ENCODE measurements at regions not wholly inside any gene's neighbourhood (a gene's known extent, or its start where the extent isn't known, plus 50 kb on each side); places are given as distances from the start of the nearest gene placed in this dataset.

DNA sequence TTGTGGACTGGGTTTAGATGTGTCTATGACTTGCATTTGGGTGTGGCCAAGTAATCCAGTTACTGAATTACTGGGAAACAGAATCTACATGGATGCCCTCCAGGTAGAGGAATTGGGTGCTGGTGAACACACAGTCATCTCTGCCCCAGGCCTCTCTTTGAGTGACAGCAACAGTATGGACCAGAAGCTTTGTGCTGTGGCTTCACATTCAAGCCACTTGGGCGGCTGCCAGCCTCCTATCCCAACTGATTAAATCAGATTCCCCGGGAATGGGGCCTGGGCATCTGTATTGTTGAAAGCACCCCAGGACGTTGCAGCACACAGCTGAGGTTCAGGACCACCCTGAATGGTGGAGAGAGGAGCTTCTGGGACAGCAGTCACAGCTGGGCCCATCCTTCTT lies 144.6 kb downstream of the DHX35 start:
- ATAC-seq (ENCODE audit: poor library complexity) = no peak
- Histone ChIP-seq H3K27me3 (ENCODE audit: control insufficient read depth in 1 of 2, insufficient read depth in 2 of 2, low read length in 2 of 2) (peaks cover 9 to 21% of the 10 kb centered on the region in 2 experiments), H3K9me3 (ENCODE audit: control insufficient read depth in 1 of 2, insufficient read depth in 1 of 2, low read length in 2 of 2) (no peaks in the 10 kb centered on the region), H3K4me3 (ENCODE audit: low read length) (no peak overlapping the region), H3K27ac (ENCODE audit: low read depth in 1 of 2, low read length in 2 of 2) (no peak overlapping the region), H3K36me3 (ENCODE audit: insufficient read depth, low read length) (no peaks in the 10 kb centered on the region), H3K4me1 (ENCODE audit: insufficient read depth, low read length) (no peaks in the 10 kb centered on the region)
- H3K9me3 Mint-ChIP-seq = peaks cover 6% of the 10 kb centered on the region
- POLR2A ChIA-PET = no interaction called here
- no peak for DNase-seq
- H3K27ac Mint-ChIP-seq = no peak overlapping the region
- TF ChIP-seq, protein P1, sequence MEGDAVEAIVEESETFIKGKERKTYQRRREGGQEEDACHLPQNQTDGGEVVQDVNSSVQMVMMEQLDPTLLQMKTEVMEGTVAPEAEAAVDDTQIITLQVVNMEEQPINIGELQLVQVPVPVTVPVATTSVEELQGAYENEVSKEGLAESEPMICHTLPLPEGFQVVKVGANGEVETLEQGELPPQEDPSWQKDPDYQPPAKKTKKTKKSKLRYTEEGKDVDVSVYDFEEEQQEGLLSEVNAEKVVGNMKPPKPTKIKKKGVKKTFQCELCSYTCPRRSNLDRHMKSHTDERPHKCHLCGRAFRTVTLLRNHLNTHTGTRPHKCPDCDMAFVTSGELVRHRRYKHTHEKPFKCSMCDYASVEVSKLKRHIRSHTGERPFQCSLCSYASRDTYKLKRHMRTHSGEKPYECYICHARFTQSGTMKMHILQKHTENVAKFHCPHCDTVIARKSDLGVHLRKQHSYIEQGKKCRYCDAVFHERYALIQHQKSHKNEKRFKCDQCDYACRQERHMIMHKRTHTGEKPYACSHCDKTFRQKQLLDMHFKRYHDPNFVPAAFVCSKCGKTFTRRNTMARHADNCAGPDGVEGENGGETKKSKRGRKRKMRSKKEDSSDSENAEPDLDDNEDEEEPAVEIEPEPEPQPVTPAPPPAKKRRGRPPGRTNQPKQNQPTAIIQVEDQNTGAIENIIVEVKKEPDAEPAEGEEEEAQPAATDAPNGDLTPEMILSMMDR (IDR thresholded peaks at IDR 0.05) = no peak
- H3K4me1 Mint-ChIP-seq (ENCODE audit: low read depth) = no peaks in the 10 kb centered on the region
- H3K27me3 Mint-ChIP-seq = peaks cover 69% of the 10 kb centered on the region
- intact Hi-C loops (cut with DNase I, micrococcal nuclease) = no loop called here
- no peaks in the 10 kb centered on the region for H3K36me3 Mint-ChIP-seq (ENCODE audit: low read depth)
- CTCF ChIA-PET = no interaction called here
- no peak overlapping the region for H3K4me3 Mint-ChIP-seq

DNA sequence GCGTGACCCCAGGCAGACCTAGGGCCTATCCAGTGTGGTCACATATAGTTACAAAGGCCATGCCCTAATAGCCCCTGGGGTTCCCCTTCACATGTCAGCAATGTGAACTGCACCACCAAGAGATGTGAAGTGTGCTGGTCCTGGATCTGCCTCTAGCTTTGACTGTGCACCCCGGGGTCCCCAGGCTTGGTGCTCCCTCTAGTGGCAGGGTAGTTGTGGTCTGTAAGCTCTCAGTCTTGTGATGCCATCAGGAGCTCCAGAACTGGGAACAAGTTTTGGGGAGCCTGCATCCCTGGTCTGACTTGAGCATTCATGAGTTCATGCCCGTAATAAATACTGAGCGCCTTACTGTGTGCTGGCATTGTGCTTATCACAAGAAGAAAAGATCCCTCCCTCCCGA lies 143.4 kb downstream of the DHX35 start:
- no peak for ATAC-seq (ENCODE audit: poor library complexity)
- peaks cover 6% of the 10 kb centered on the region for H3K9me3 Mint-ChIP-seq
- no peaks in the 10 kb centered on the region for H3K36me3 Mint-ChIP-seq (ENCODE audit: low read depth)
- POLR2A ChIA-PET = no interaction called here
- H3K4me1 ChIP-seq (ENCODE audit: insufficient read depth, low read length) = no peaks in the 10 kb centered on the region
- H3K9me3 ChIP-seq (ENCODE audit: control insufficient read depth in 1 of 2, insufficient read depth in 1 of 2, low read length in 2 of 2) = no peaks in the 10 kb centered on the region
- H3K27me3 ChIP-seq (ENCODE audit: control insufficient read depth in 1 of 2, insufficient read depth in 2 of 2, low read length in 2 of 2) = peaks cover 8 to 11% of the 10 kb centered on the region in 2 experiments
- H3K27me3 Mint-ChIP-seq = peaks cover 72% of the 10 kb centered on the region
- H3K36me3 ChIP-seq (ENCODE audit: insufficient read depth, low read length) = no peaks in the 10 kb centered on the region
- no peaks in the 10 kb centered on the region for H3K4me1 Mint-ChIP-seq (ENCODE audit: low read depth)
- CTCF ChIA-PET = no interaction called here
- H3K27ac ChIP-seq (ENCODE audit: low read depth in 1 of 2, low read length in 2 of 2) = no peak overlapping the region
- TF ChIP-seq, protein P1 (IDR thresholded peaks at IDR 0.05) = no peak
- H3K4me3 Mint-ChIP-seq = no peak overlapping the region
- H3K4me3 ChIP-seq (ENCODE audit: low read length) = no peak overlapping the region
- no peak for DNase-seq
- intact Hi-C loops (cut with DNase I, micrococcal nuclease) = no loop called here
- no peak overlapping the region for H3K27ac Mint-ChIP-seq

DNA sequence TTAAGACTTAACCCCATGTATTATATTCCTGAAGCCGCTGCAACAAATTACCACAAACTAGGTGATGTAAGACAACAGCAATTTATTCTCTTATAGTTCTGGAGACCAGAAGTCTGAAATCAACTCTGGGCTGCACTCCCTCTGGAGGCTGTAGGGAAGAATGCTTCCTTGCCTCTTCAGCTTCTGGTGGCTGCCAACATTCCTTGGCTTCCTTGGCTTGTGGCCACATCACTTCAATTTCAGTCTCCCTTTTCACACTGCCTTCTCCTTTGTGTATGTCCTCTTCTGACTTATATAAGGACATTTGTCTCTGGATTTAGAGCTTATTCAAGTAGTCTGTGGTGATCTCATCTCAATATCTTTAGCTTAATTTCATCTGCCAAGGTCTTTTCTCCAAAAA lies 141.6 kb downstream of the DHX35 start:
- POLR2A ChIA-PET = no interaction called here
- H3K27me3 ChIP-seq (ENCODE audit: control insufficient read depth in 1 of 2, insufficient read depth in 2 of 2, low read length in 2 of 2) = peaks cover 0 to 12% of the 10 kb centered on the region in 2 experiments
- ATAC-seq (ENCODE audit: poor library complexity) = no peak

More for the DNA sequence above, 141.6 kb downstream of the DHX35 start:
- no peaks in the 10 kb centered on the region for H3K4me1 ChIP-seq (ENCODE audit: insufficient read depth, low read length)
- no peaks in the 10 kb centered on the region for H3K36me3 Mint-ChIP-seq (ENCODE audit: low read depth)
- no peaks in the 10 kb centered on the region for H3K9me3 ChIP-seq (ENCODE audit: control insufficient read depth in 1 of 2, insufficient read depth in 1 of 2, low read length in 2 of 2)
- no peaks in the 10 kb centered on the region for H3K36me3 ChIP-seq (ENCODE audit: insufficient read depth, low read length)
- no peak overlapping the region for H3K4me3 ChIP-seq (ENCODE audit: low read length)
- intact Hi-C loops (cut with DNase I, micrococcal nuclease) = no loop called here
- CTCF ChIA-PET = no interaction called here
- no peak for DNase-seq
- H3K27me3 Mint-ChIP-seq = peaks cover 70% of the 10 kb centered on the region
- peaks cover 6% of the 10 kb centered on the region for H3K9me3 Mint-ChIP-seq
- no peak overlapping the region for H3K27ac Mint-ChIP-seq
- no peak overlapping the region for H3K27ac ChIP-seq (ENCODE audit: low read depth in 1 of 2, low read length in 2 of 2)
- TF ChIP-seq, protein P1 (IDR thresholded peaks at IDR 0.05) = no peak
- no peaks in the 10 kb centered on the region for H3K4me1 Mint-ChIP-seq (ENCODE audit: low read depth)
- H3K4me3 Mint-ChIP-seq = no peak overlapping the region
